Activated T-cell treated with anti-CD3 and anti-CD28 coated beads for 4 hours (primary cell): ENCODE measurements at regions not wholly inside any gene's neighbourhood (a gene's known extent, or its start where the extent isn't known, plus 50 kb on each side); places are given as distances from the start of the nearest gene placed in this dataset.

Experiments
- DNase-seq: peaks from one replicate; pipeline ENCODE4 v3.0.0-alpha.2; 2020

DNA sequence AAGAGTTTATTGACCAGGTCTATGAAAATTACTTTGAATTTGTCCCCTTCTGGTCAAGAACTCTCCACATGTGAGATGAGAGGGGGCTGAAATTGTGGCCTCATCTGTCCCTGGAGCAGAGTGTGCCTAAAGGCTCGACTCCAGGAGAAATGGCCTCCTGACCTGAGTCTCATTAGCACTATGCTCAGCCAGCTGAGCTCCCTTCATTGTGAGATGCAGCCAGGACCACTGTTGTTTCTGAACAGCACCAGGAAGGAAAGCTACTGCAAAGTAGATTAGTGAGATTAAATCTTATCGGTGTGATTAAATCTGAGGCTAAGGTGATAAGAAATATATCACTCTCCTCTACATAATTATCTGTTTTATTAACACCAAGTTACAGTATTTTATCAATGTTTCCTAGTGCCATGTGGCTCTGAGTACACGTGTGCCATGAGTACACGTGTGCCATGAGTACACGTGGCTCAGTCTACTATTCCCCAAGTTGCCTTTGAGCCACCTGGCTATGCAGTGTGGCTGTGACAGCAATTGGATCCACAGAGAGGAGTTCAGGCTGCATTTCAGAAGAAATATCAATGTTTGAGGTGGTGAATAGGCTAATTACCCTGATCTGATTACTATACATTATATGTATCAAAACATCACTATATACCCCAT lies 126.9 kb downstream of the IPMK start:
- DNase-seq, result no peak

- no peak for DNase-seq
Observed at GRCh38 chr10:58140054-58140453, 127.6 kb downstream of the IPMK start.

GRCh38 chr10:58137813-58138212 lies 129.9 kb downstream of the IPMK start:
- no peak for DNase-seq

- DNase-seq, result no peak
Observed at GRCh38 chr10:58115218-58116050, 152.3 kb downstream of the IPMK start.

GRCh38 chr10:58109731-58110130 lies 158.0 kb downstream of the IPMK start:
- DNase-seq, result no peak

DNA sequence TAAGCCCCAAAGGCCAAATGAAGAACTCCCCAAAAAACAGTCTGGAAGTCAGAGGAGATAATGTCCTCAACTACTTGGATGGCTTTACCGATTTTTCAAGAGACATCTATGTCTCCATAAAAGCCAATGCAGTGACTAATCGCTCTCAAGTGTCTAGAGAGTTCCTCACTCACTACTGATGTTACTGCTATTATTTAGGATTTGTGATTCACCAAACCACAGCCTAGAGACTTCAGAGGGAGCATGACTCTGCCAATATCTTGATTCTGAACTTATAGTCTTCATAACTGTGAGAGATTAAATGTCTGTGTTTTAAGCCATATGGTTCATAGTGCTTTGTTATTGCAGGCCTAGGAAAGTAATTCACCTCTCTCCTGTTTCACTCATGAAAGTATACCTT lies 160.2 kb downstream of the IPMK start:
- DNase-seq, result no peak

- no peak for DNase-seq
Observed at GRCh38 chr10:58106211-58107035, 161.3 kb downstream of the IPMK start.

- DNase-seq, result no peak
Observed at GRCh38 chr10:58104351-58104751, 163.3 kb downstream of the IPMK start.

DNA sequence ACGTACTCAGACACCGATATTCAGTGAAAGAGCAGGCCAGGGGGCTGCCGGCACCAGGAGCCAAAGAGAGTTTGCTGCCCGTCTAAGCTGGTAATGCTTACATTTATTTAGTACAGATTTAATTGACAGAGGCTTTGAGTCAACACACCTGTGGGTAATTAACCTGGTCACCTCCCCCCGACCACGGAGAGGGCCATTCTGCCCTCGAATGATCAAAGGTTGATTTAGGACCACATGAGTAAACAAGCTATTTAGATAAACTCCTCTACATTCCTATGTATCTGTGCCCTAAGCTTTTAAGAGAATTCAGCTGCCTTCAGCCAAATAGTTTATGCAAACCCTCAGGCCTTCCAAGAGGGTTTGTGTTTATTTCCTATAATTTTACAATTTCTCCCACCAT lies 164.8 kb downstream of the IPMK start:
- DNase-seq, result no peak

- DNase-seq, result no peak
Observed at GRCh38 chr10:58101682-58102081, 166.0 kb downstream of the IPMK start.

DNA sequence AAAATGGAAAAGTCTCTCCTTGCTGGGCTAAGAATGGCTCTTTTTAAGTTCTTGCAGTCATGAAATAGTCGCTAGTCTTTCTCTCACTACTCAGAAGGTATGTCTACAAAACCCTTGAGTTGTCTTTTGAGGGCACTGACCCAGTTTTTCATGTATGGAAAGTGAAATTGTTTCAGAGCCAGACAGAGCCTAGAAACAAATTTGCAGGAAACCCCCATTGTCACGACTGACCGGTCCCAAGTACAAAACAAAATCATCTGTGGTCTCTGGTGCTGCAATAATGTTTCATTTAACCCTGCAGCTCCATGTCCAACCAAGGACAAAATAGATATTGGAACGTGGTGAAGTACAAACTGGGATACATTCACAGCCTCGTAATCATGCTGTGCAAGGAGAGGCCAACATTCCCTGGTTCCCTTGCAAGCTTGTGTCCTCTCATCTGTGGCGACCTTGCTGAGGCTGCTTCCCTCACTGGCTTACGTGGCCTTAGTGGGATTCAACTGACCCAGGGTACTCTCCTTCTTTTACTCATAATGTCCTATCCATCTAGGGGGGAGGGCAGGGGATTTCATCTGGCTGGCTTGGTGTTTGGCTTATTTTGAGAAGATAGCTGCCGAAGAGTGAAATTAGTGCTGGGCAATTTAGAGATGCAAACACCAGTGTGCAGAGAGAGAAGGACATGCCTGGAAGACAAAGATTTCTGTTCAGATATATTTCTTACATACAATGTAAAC lies 172.5 kb downstream of the IPMK start:
- no peak for DNase-seq

DNA sequence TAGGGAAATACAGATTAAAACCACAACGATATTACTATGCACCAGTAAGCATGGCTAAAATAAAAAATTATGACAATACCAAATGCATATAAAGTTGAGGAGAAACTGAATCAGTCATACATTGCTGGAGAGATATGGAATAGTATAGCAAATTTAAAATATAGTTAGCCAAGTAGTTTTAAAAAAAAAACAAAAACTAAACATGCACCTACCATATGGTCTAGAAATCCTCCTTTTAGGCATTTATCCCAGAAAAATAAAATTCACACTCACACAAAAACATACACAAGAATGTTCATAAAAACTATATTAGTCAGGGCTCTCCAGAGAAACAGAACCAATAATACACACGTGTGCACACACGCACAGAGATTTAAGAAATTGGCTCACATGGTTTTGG lies 175.8 kb downstream of the IPMK start:
- no peak for DNase-seq

GRCh38 chr10:58089739-58090138 lies 178.0 kb downstream of the IPMK start:
- DNase-seq, result no peak

- DNase-seq, result no peak
Observed at GRCh38 chr10:58087896-58088295, 179.8 kb downstream of the IPMK start.

- no peak for DNase-seq
Observed at GRCh38 chr10:58086763-58087150, 180.9 kb downstream of the IPMK start.

DNA sequence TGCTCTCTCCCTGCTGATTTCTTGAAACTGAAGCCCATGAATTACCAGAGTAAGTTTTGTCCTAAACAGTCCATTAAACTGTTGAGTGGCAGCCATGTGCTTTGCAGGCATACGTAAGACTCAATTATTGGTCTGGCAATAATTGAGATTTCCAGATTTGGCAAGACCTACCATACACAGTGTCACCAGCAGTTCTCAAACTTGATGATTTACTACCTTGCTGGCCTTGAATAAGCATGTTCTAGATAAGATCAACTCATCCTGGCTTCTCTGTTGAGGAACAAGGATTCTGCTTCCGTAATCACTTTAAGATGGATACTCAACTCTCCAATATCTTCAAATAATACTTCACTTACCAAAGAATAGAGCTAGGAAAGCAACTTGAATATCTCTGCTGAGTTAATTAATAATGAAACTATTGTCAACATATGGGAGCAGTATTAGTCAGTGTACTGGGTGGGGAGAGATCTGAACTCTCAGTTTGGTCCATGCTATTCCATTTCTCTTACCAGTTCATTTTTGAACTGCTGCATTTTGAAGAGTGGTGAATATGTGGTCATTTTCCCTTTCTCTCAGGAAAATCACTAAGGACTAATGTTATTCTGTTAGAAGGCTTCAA lies 181.4 kb downstream of the IPMK start:
- DNase-seq, result no peak

- no peak for DNase-seq
Observed at GRCh38 chr10:58082248-58082647, 185.4 kb downstream of the IPMK start.

GRCh38 chr10:58081353-58081752 lies 186.3 kb downstream of the IPMK start:
- DNase-seq, result no peak

DNA sequence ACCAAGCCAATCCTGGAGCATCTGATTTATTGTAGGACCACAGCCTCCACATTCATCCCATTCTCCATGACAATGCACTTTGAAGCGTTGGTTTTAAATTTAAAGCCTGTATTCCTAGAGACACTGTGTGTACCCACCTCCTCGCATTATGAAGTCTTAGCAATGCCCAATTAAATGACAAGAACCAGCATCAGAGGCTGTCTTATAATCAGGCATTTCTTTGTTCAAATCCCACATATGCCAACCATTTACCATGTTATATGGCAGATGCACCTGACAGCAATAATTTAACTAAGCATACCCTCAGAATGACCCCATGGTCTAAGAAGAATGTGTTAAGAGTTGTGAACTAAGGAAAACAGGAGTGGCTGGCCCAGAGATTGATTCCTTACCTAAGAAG lies 188.2 kb downstream of the IPMK start:
- DNase-seq, result no peak

DNA sequence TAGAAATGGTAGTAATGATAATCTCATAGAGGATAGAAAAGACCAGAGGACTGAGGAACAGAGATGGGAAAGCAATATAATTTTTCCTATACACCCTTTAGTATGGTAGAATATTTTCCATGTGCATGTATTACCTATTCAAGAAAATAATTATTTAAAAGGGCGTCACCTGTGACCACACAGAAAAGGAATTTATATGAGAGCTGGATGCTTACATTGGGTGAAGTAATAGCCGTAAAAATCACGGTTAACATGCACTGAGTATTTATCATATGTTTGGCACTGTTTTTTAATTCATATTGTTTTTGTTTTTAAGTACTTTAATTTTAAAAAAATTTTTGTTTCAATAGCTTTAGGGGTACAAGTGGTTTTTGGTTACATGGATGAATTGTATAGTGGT lies 195.1 kb downstream of the IPMK start:
- no peak for DNase-seq

DNA sequence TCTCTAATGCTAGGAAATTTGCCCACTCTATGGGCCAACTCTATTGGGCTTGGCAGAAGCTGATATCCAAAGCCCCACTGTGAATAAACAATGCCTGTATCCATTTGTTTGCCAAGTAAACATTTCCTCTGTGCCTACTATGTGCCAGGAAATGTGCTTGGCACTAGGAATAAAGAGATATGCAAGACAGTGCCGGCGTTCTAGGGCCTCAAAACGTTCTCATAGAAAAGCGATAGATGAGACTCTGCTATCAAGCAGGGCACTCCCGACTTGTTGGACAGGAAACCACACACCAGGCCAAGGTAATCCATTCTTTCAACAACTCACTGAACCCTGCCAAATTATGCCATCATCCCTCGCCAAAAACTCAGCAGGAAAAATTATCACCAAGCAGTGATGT lies 196.7 kb downstream of the IPMK start:
- DNase-seq, result no peak

GRCh38 chr10:58068809-58069208 lies 198.9 kb downstream of the IPMK start:
- DNase-seq, result no peak

DNA sequence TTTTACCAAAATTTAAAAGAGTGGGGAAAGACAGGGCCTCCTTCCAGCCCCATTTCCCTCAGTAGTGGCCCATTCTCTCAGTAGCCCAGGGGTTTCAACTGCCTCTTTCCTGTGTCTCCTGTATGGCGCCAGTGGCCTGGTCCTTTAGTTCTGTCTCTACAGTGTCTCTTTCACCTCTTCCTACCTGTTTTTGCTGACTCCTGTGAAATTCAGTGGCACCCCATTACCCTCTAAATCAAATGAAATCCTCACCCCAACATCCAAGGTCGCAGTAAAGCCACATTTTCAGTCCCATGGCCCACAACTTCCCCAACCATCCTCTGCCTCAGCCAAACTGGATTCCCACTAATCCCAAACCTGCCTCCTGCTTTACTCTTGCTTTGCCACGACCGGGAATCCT lies 200.7 kb downstream of the IPMK start:
- no peak for DNase-seq
